Pons (tissue), 1 donor: ENCODE measurements at regions not wholly inside any gene's neighbourhood (a gene's known extent, or its start where the extent isn't known, plus 50 kb on each side); places are given as distances from the start of the nearest gene placed in this dataset.
A peak's percentile ranks its signal among the peaks of the same experiment; 100 is the strongest.
"Not testable (repeated sequence)": the region's sequence is repeated elsewhere in the genome, so short reads cannot be mapped to it uniquely, and the experiment has no call there.

Experiments used
- DNase-seq: peaks from one replicate; pipeline ENCODE4 v3.0.0-alpha.2; 2016; ENCODE audit warnings: low spot score

GRCh38 chr4:118587946-118588345 lies 97.2 kb upstream of the METTL14 start:
- no peak for DNase-seq

GRCh38 chr4:118589471-118590055 lies 95.6 kb upstream of the METTL14 start:
- DNase-seq: no peak

- DNase-seq: peak; percentile 84
These were observed 93.7 kb upstream of the METTL14 start for GRCh38 chr4:118591339-118592046.

GRCh38 chr4:118592289-118592688 lies 92.9 kb upstream of the METTL14 start:
- DNase-seq: not testable (repeated sequence)

GRCh38 chr4:118595883-118596282 lies 89.3 kb upstream of the METTL14 start:
- DNase-seq: not testable (repeated sequence)

GRCh38 chr4:118625097-118625496 lies 60.1 kb upstream of the METTL14 start:
- DNase-seq: not testable (repeated sequence)

GRCh38 chr4:118629697-118630096 lies 55.5 kb upstream of the METTL14 start:
- not testable (repeated sequence) for DNase-seq

GRCh38 chr4:118630897-118631296 lies 54.3 kb upstream of the METTL14 start:
- DNase-seq: not testable (repeated sequence)

GRCh38 chr4:118631321-118632050 lies 53.7 kb upstream of the METTL14 start:
- not testable (repeated sequence) for DNase-seq

GRCh38 chr4:118633476-118633875 lies 51.7 kb upstream of the METTL14 start:
- not testable (repeated sequence) for DNase-seq

GRCh38 chr4:118634126-118634875 lies 50.9 kb upstream of the METTL14 start:
- not testable (repeated sequence) for DNase-seq
